K562 (cell line): ENCODE measurements at regions not wholly inside any gene's neighbourhood (a gene's known extent, or its start where the extent isn't known, plus 50 kb on each side); places are given as distances from the start of the nearest gene placed in this dataset.

Source experiments
- ATAC-seq: fragments of 200-7000 bp; cut with Tn5 transposase; 3 replicates; pipeline ENCODE4 v1.9.1; 2020; ENCODE audit warnings: moderate library complexity
- BruUV-seq: library from RNA; stranded (reverse); fragments of 400-500 nt; replicated peaks from 2 replicates; lab custom pipeline; 2021; lab: Mats Ljungman, UMichigan
- CTCF ChIA-PET: fragments of 300-600 bp; formaldehyde crosslinking; extraction: SDS; loops from one replicate; lab custom pipeline; 2021; ENCODE audit warnings: low intra/inter-chr PET ratio; lab: Yijun Ruan, JAX
- POLR2A ChIA-PET: fragments of 300-600, 350-650 bp; sonication (Branson Sonifier 250); formaldehyde crosslinking; extraction: SDS; loops from one replicate; lab custom pipeline; 2021; ENCODE audit warnings: antibody characterized with exemption, inconsistent platforms; lab: Yijun Ruan, JAX
- DNase-seq, 4 experiments: peaks; one replicate each; pipeline versions ENCODE4 v3.0.0 to v3.0.0-alpha.2; 2011 to 2018; ENCODE audit warnings: low spot score in 3 of 4, mixed read lengths in 3 of 4; ENCODE audit errors: extremely low read depth in 1 of 4
- FAIRE-seq: peaks from 2 replicates; lab custom pipeline; 2011; peaks lifted over from hg19 to GRCh38; lab: Jason Lieb, UNC
- H2AFZ ChIP-seq: 2 replicates; pipeline ENCODE4 v1.6.0; 2011; ENCODE audit warnings: low read depth, low read length, control low read depth, inconsistent platforms
- H3K27ac ChIP-seq: fragments of 200-600 bp; 3 replicates; pipeline ENCODE4 v1.8.0; 2011; ENCODE audit warnings: low read depth, mild to moderate bottlenecking, control low read depth, inconsistent platforms, low read length, moderate library complexity, mixed read lengths; ENCODE audit errors: extremely low read depth
- H3K27me3 ChIP-seq, 2 experiments: fragments of 300-600 bp in 1 of 2; 2 replicates in 1 of 2; 3 replicates in 1 of 2; pipeline versions ENCODE4 v1.6.0 to v1.8.0; 2011; ENCODE audit warnings: inconsistent platforms in 2 of 2, low read length in 2 of 2, mild to moderate bottlenecking in 1 of 2, mixed read lengths in 1 of 2, moderate library complexity in 1 of 2; ENCODE audit not compliant: control insufficient read depth in 2 of 2, insufficient read depth in 2 of 2
- H3K36me3 ChIP-seq: fragments of 300-600 bp; 3 replicates; pipeline ENCODE4 v1.8.0; 2011; ENCODE audit warnings: mild to moderate bottlenecking, low read length, inconsistent platforms; ENCODE audit not compliant: control insufficient read depth, insufficient read depth
- H3K4me1 ChIP-seq, 2 experiments: fragments of 200-600 bp in 1 of 2; replicated peaks in 1 of 2; 2 replicates in 1 of 2; 3 replicates in 1 of 2; pipeline versions ENCODE4 v1.5.1 to v1.8.0; 2011; ENCODE audit warnings: inconsistent platforms in 2 of 2, low read length in 2 of 2, mild to moderate bottlenecking in 1 of 2, mixed read lengths in 1 of 2, moderate library complexity in 1 of 2; ENCODE audit not compliant: control insufficient read depth in 2 of 2, insufficient read depth in 2 of 2
- H3K4me2 ChIP-seq: 2 replicates; pipeline ENCODE4 v1.6.1; 2011; ENCODE audit warnings: low read length, control low read depth, inconsistent platforms, mixed read lengths; ENCODE audit not compliant: insufficient read depth
- H3K4me3 ChIP-seq: fragments of 200-600 bp; sonication (generic), shearing (Covaris generic); 2 replicates; pipeline ENCODE4 v1.5.1; 2016; ENCODE audit warnings: control low read depth, inconsistent platforms
- H3K79me2 ChIP-seq: fragments of 200-600 bp; 3 replicates; pipeline ENCODE4 v1.8.0; 2011; ENCODE audit warnings: low read length, inconsistent platforms; ENCODE audit not compliant: control insufficient read depth, insufficient read depth
- H3K9ac ChIP-seq, 2 experiments: 2 replicates each; pipeline versions ENCODE4 v1.6.0 to v1.6.1; 2011; ENCODE audit warnings: low read depth in 2 of 2, low read length in 2 of 2, control low read depth in 1 of 2, inconsistent platforms in 1 of 2, mild to moderate bottlenecking in 1 of 2, mixed read lengths in 1 of 2; ENCODE audit not compliant: insufficient read depth in 1 of 2
- H3K9me1 ChIP-seq: one replicate; pipeline ENCODE4 v1.6.0; 2011; ENCODE audit warnings: inconsistent platforms, mild to moderate bottlenecking, low read length, moderate library complexity; ENCODE audit not compliant: control insufficient read depth, insufficient read depth
- H3K9me3 ChIP-seq: replicated peaks from 2 replicates; pipeline ENCODE4 v1.5.1; 2011; ENCODE audit warnings: low read depth, low read length, inconsistent platforms; ENCODE audit not compliant: control insufficient read depth, insufficient read depth
- H4K20me1 ChIP-seq: replicated peaks from 2 replicates; pipeline ENCODE4 v1.6.1; 2011; ENCODE audit warnings: low read length, inconsistent platforms, mixed read lengths; ENCODE audit not compliant: control insufficient read depth, insufficient read depth
- CC2D1A ChIP-seq: fragments of 450-650 bp; IDR thresholded peaks from 2 replicates; pipeline ENCODE4 v1.6.1; 2017; ENCODE audit warnings: mild to moderate bottlenecking
- CHCHD3 ChIP-seq: fragments of 250-450 bp; sonication (Bioruptor Pico); IDR thresholded peaks from 2 replicates; pipeline ENCODE4 v2.1.2; 2022; ENCODE audit warnings: mild to moderate bottlenecking
- E2F3 ChIP-seq: fragments of 250-450 bp; sonication (Bioruptor Pico); IDR thresholded peaks from 2 replicates; pipeline ENCODE4 v1.4.0; 2020; ENCODE audit warnings: mild to moderate bottlenecking
- E4F1 ChIP-seq: fragments of 250-450 bp; sonication (Bioruptor Pico); IDR thresholded peaks from 2 replicates; pipeline ENCODE4 v1.5.0; 2021; ENCODE audit warnings: mild to moderate bottlenecking, borderline replicate concordance
- NR2C1 ChIP-seq, 2 experiments: fragments of 450-650 bp; IDR thresholded peaks; 2 replicates each; pipeline ENCODE4 v1.6.1; 2017; ENCODE audit warnings: mild to moderate bottlenecking in 2 of 2, antibody characterized with exemption in 1 of 2, inconsistent platforms in 1 of 2, missing compliant biosample characterization in 1 of 2, missing genetic modification characterization in 1 of 2
- SOX6 ChIP-seq: fragments of 450-650 bp; IDR thresholded peaks from 2 replicates; pipeline ENCODE4 v1.6.1; 2014; ENCODE audit warnings: mild to moderate bottlenecking
- SRF ChIP-seq, 2 experiments: fragments of 250-450, 450-650 bp in 1 of 2; sonication (Bioruptor Pico) in 1 of 2; sonication (generic) in 1 of 2; formaldehyde crosslinking; IDR thresholded peaks; 2 replicates each; pipeline versions ENCODE4 v1.5.0 to v1.5.1; 2020 to 2022; ENCODE audit warnings: mild to moderate bottlenecking in 1 of 2, missing genetic modification reagents in 1 of 2
- ZBED1 ChIP-seq: IDR thresholded peaks from 2 replicates; pipeline ENCODE4 v1.6.1; 2014
- ZNF707 ChIP-seq: fragments of 250-450 bp; sonication (Bioruptor Pico); conservative IDR thresholded peaks from 2 replicates; pipeline ENCODE4 v1.8.0; 2022; ENCODE audit warnings: inconsistent platforms, mild to moderate bottlenecking, moderate library complexity
- WGBS: fragments of 100-300 bp; shearing (Covaris generic); methylation state at CpG from one replicate; pipeline ENCODE4 v1.1.6; 2016; ENCODE audit warnings: low coverage, mixed read lengths; ENCODE audit not compliant: insufficient coverage; ENCODE audit errors: missing lambda C conversion rate; 5-methylcytosine and 5-hydroxymethylcytosine counted together
- in situ Hi-C: fragments of 300-500 bp; cut with MboI; formaldehyde crosslinking; loops from 4 replicates; pipeline ENCODE4 v1.15.0; 2018; ENCODE audit warnings: inconsistent platforms, mixed read lengths
- intact Hi-C: fragments of 100-400 bp; cut with micrococcal nuclease; formaldehyde crosslinking; loops from 2 replicates; pipeline ENCODE4 v1.14.2; 2022
- TF ChIP-seq, protein P1 (sequence below), 2 experiments: fragments of 450-650 bp; conservative IDR thresholded peaks; 2 replicates each; pipeline ENCODE4 v1.6.1; 2017; ENCODE audit warnings: mild to moderate bottlenecking in 2 of 2, moderate library complexity in 2 of 2

DNA sequence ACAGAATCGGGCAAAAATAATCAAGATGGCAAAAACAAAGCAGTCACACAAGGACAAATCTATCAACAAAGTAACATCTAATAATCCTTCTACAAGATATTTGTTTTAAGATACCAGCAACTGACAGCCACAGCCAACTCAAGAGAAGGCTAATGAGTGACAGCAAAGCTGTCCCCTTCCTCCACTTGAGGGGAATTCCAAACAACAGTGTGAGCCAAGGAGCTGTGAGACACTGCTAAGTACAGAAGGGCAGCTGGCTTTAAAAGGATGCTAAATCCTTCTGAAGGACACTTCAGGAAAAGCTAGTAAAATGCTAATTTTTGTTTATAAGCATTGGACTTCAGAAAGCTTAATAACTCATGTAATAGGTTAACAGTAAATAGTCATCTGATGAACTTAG lies 120.3 kb upstream of the GOLGA8J start (continued):
- TF ChIP-seq CHCHD3 (CRISPR knock-in tag) (no peak), NR2C1 (IDR thresholded peaks at IDR 0.05) (no peak), NR2C1 (tag; IDR thresholded peaks at IDR 0.05) (no peak), CC2D1A (no peak), ZBED1 (no peak), E4F1 (CRISPR knock-in tag) (no peak)

DNA sequence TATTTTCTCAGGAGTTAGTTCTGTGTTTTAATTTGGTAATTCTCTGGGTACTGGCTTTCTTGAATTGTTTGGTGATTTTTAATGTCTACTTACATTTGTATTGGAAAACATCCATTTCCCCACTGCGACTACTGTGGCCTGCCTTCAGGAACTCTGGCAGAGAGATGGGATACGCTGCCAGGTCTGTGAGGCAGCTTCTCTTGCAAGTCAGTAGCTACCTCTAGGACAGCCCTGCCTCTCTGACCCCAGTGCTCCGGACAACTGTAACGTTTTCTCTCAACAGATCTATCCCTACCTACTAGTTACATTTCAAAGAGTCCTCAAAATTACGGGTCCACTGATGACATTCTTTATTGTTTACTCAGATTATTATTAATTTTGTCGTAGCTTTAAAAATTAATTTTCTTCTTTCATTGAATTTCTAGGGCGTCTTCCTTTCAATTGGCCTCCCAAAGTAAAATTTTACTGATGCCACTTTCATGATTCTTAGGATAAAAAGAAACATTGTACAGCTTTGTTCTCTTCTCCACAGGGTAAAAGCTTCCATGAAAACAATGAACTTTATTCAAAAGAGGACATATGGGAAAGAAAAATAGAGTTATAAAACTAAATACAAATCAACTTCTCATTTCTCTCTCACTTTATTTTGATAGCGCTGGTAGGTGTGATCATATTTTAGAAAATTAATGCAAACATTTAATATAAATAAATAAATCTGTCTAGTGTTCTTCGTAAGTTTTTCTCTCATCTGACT lies 123.2 kb upstream of the GOLGA8J start:
- Histone ChIP-seq H3K4me2 (no peak overlapping the region), H3K4me1 (no peaks in the 10 kb centered on the region), H3K9me1 (no peaks in the 10 kb centered on the region), H3K27me3 (peaks cover 0 to 3% of the 10 kb centered on the region in 2 experiments; a peak in 2 of 5 replicates), H3K9me3 (no peaks in the 10 kb centered on the region), H3K36me3 (no peaks in the 10 kb centered on the region), H2AFZ (no peak overlapping the region), H3K79me2 (no peaks in the 10 kb centered on the region), H3K9ac (no peak overlapping the region), H3K4me3 (no peak overlapping the region)
- in situ Hi-C loops, result no loop called here
- intact Hi-C loops, result no loop called here
- no peak for DNase-seq
- no TSS peak for BruUV-seq
- WGBS, result under 1% methylated on average over 9 of the region's 9 CpGs
- no peak for ATAC-seq
- TF ChIP-seq SRF (CRISPR knock-in tag; IDR thresholded peaks at IDR 0.05) (no peak), SOX6 (no peak), E2F3 (CRISPR knock-in tag) (no peak), ZNF707 (no peak)
- TF ChIP-seq, protein P1, sequence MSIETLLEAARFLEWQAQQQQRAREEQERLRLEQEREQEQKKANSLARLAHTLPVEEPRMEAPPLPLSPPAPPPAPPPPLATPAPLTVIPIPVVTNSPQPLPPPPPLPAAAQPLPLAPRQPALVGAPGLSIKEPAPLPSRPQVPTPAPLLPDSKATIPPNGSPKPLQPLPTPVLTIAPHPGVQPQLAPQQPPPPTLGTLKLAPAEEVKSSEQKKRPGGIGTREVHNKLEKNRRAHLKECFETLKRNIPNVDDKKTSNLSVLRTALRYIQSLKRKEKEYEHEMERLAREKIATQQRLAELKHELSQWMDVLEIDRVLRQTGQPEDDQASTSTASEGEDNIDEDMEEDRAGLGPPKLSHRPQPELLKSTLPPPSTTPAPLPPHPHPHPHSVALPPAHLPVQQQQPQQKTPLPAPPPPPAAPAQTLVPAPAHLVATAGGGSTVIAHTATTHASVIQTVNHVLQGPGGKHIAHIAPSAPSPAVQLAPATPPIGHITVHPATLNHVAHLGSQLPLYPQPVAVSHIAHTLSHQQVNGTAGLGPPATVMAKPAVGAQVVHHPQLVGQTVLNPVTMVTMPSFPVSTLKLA (conservative IDR thresholded peaks at IDR 0.05), result no peak
- TF ChIP-seq, all 486 proteins: peak for 0
- ChIA-PET POLR2A (no interaction called here), CTCF (no interaction called here)
- H3K27ac ChIP-seq, result no peak overlapping the region
- no peaks in the 10 kb centered on the region for H4K20me1 ChIP-seq
- no peak for FAIRE-seq
